GM12878 (cell line): ENCODE measurements at regions not wholly inside any gene's neighbourhood (a gene's known extent, or its start where the extent isn't known, plus 50 kb on each side); places are given as distances from the start of the nearest gene placed in this dataset.

Experiments used
- ATAC-seq: fragments of 200-7000 bp; cut with Tn5 transposase; 3 replicates; pipeline ENCODE4 v1.9.1; 2020; ENCODE audit warnings: mild to moderate bottlenecking, moderate library complexity
- BruUV-seq: library from RNA; stranded (reverse); fragments of 400-500 nt; replicated peaks from 2 replicates; lab custom pipeline; 2021; lab: Mats Ljungman, UMichigan
- CTCF ChIA-PET: fragments of 300-600 bp; sonication (Branson Sonifier 250); formaldehyde crosslinking; extraction: SDS; loops from one replicate; lab custom pipeline; 2021; ENCODE audit warnings: inconsistent platforms; lab: Yijun Ruan, JAX
- POLR2A ChIA-PET: fragments of 350-600 bp; formaldehyde crosslinking; extraction: SDS; loops from one replicate; lab custom pipeline; 2021; ENCODE audit warnings: inconsistent platforms; lab: Charles Lee
- RAD21 ChIA-PET: fragments of 300-600 bp; sonication (Branson Sonifier 250); formaldehyde crosslinking; loops from one replicate; lab custom pipeline; 2023; ENCODE audit warnings: antibody characterized with exemption; ENCODE audit not compliant: unreplicated experiment; lab: Charles Lee
- SMC1A ChIA-PET: fragments of 300-600 bp; sonication (Branson Sonifier 250); formaldehyde crosslinking; loops from one replicate; lab custom pipeline; 2023; ENCODE audit not compliant: unreplicated experiment, uncharacterized antibody; lab: Charles Lee
- DNase-seq: peaks from one replicate; pipeline ENCODE4 v3.0.0-alpha.2; 2011; ENCODE audit warnings: low read depth, low spot score
- FAIRE-seq: peaks from 3 replicates; lab custom pipeline; 2011; peaks lifted over from hg19 to GRCh38; lab: Jason Lieb, UNC
- H2AFZ ChIP-seq: 2 replicates; pipeline ENCODE4 v1.6.0; 2011; ENCODE audit warnings: low read depth, low read length, control low read depth; ENCODE audit not compliant: control insufficient read depth
- H3K27ac ChIP-seq: 2 replicates; pipeline ENCODE4 v1.5.1; 2011; ENCODE audit warnings: control low read depth; ENCODE audit not compliant: control insufficient read depth, insufficient read depth
- H3K27me3 ChIP-seq, 2 experiments: replicated peaks in 1 of 2; 2 replicates each; pipeline versions ENCODE4 v1.6.0 to v1.6.1; 2011; ENCODE audit warnings: low read length in 1 of 2; ENCODE audit not compliant: control insufficient read depth in 2 of 2, insufficient read depth in 2 of 2
- H3K36me3 ChIP-seq, 2 experiments: 2 replicates each; pipeline ENCODE4 v1.5.1; 2011; ENCODE audit warnings: low read length in 1 of 2; ENCODE audit not compliant: control insufficient read depth in 2 of 2, insufficient read depth in 2 of 2
- H3K4me1 ChIP-seq: 2 replicates; pipeline ENCODE4 v1.6.1; 2011; ENCODE audit warnings: mild to moderate bottlenecking, low read length, moderate library complexity, mixed read lengths; ENCODE audit not compliant: control insufficient read depth, insufficient read depth
- H3K4me2 ChIP-seq: 2 replicates; pipeline ENCODE4 v1.6.0; 2011; ENCODE audit warnings: control low read depth; ENCODE audit not compliant: control insufficient read depth, insufficient read depth
- H3K4me3 ChIP-seq: fragments of 200-600 bp; sonication (generic); 2 replicates; pipeline ENCODE4 v1.5.1; 2016
- H3K79me2 ChIP-seq: 2 replicates; pipeline ENCODE4 v1.6.0; 2011; ENCODE audit warnings: low read length; ENCODE audit not compliant: control insufficient read depth, insufficient read depth
- H3K9ac ChIP-seq: 2 replicates; pipeline ENCODE4 v1.8.0; 2011; ENCODE audit warnings: low read length, control low read depth, mixed read lengths; ENCODE audit not compliant: control insufficient read depth, insufficient read depth
- H3K9me3 ChIP-seq: replicated peaks from 3 replicates; pipeline ENCODE4 v1.5.1; 2011; ENCODE audit warnings: mild to moderate bottlenecking, low read length; ENCODE audit not compliant: control insufficient read depth, insufficient read depth
- H4K20me1 ChIP-seq: 2 replicates; pipeline ENCODE4 v1.6.0; 2011; ENCODE audit not compliant: control insufficient read depth, insufficient read depth
- BACH1 ChIP-seq: fragments of 450-650 bp; IDR thresholded peaks from 2 replicates; pipeline ENCODE4 v1.6.1; 2017; ENCODE audit warnings: mild to moderate bottlenecking, borderline replicate concordance
- ESRRA ChIP-seq: IDR thresholded peaks from 2 replicates; pipeline ENCODE4 v1.6.1; 2012; ENCODE audit warnings: mild to moderate bottlenecking, low read length, improper control_type of control experiment
- ETV6 ChIP-seq, 2 experiments: fragments of 450-650 bp in 1 of 2; IDR thresholded peaks in 1 of 2; conservative IDR thresholded peaks in 1 of 2; 2 replicates each; pipeline ENCODE4 v1.6.1; 2014; ENCODE audit warnings: antibody characterized with exemption in 1 of 2, borderline replicate concordance in 1 of 2, low read depth in 1 of 2, mild to moderate bottlenecking in 1 of 2, moderate library complexity in 1 of 2
- GATAD2B ChIP-seq: fragments of 450-650 bp; conservative IDR thresholded peaks from 2 replicates; pipeline ENCODE4 v1.6.1; 2017; ENCODE audit warnings: low read depth, mild to moderate bottlenecking, moderate library complexity
- IRF4 ChIP-seq: IDR thresholded peaks from 2 replicates; pipeline ENCODE4 v1.6.1; 2011; ENCODE audit warnings: low read depth, low read length
- KLF5 ChIP-seq: fragments of 450-650 bp; IDR thresholded peaks from 2 replicates; pipeline ENCODE4 v1.6.1; 2014; ENCODE audit warnings: mild to moderate bottlenecking; ENCODE audit not compliant: partially characterized antibody
- NR2C2 ChIP-seq: IDR thresholded peaks from 2 replicates; pipeline ENCODE4 v1.6.1; 2011; ENCODE audit warnings: borderline replicate concordance, low read depth; ENCODE audit not compliant: control insufficient read depth, insufficient read length
- RELA ChIP-seq: fragments of 450-650 bp; IDR thresholded peaks from 2 replicates; pipeline ENCODE4 v1.8.0; 2014; ENCODE audit warnings: borderline replicate concordance; ENCODE audit not compliant: partially characterized antibody
- WGBS: methylation state at CpG from one replicate; pipeline ENCODE4 v1.1.6; 2016; ENCODE audit warnings: low lambda C conversion rate; ENCODE audit not compliant: insufficient replicate concordance, insufficient coverage; ENCODE audit errors: missing lambda C conversion rate; 5-methylcytosine and 5-hydroxymethylcytosine counted together
- in situ Hi-C: fragments of 300-500 bp; cut with MboI; formaldehyde crosslinking; loops from 9 replicates; pipeline ENCODE4 v1.14.3; 2018; ENCODE audit warnings: mixed read lengths
- intact Hi-C: fragments of 100-400 bp; cut with micrococcal nuclease; formaldehyde crosslinking; loops from one replicate; pipeline ENCODE4 v1.14.2; 2022; ENCODE audit not compliant: unreplicated experiment
- TF ChIP-seq, protein P1 (sequence below): fragments of 450-650 bp; IDR thresholded peaks from 2 replicates; pipeline ENCODE4 v1.6.1; 2018; ENCODE audit warnings: mild to moderate bottlenecking, low read depth, moderate library complexity; ENCODE audit not compliant: partially characterized antibody
- TF ChIP-seq, protein P2 (sequence below): fragments of 450-650 bp; IDR thresholded peaks from 2 replicates; pipeline ENCODE4 v1.6.1; 2018; ENCODE audit warnings: borderline replicate concordance, mild to moderate bottlenecking; ENCODE audit not compliant: partially characterized antibody
- TF ChIP-seq, protein P3 (sequence below): fragments of 450-650 bp; IDR thresholded peaks from 2 replicates; pipeline ENCODE4 v1.6.1; 2017; ENCODE audit warnings: low read depth, mild to moderate bottlenecking, moderate library complexity
- TF ChIP-seq, protein P4 (sequence below): fragments of 450-650 bp; IDR thresholded peaks from 2 replicates; pipeline ENCODE4 v1.6.1; 2017; ENCODE audit warnings: borderline replicate concordance

DNA sequence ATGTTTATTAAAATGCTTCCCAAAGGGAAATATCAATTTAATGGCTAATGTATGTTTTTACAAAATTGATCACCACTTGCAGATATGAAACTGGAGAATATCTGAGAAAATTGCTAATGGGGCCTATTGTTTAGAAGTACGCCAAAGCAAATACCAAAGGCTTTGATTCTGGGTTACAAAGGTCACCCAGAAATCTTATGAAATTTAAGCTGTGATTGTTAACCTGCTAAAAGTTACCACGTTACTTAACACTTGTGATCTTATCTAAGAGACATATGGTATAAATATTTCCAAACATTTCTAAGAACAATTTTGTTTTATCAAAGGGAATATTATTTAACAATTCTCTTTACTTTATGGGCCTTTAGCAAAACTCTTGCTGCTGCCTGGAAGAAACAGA lies 383.3 kb downstream of the TFAP2A start:
- DNase-seq = no peak
- in situ Hi-C loops (loop anchor here (5.0 kb wide), 1 partner anchor 406 kb away; no protein-coding TSS in a partner anchor), intact Hi-C loops (loop anchor here (2.0 kb wide), 1 partner anchor 397 kb away; no protein-coding TSS in a partner anchor)
- POLR2A ChIA-PET = no interaction called here
- CTCF ChIA-PET = interaction anchor here (1.1 to 3.3 kb wide), 4 partner anchors 22 to 406 kb away, joined by 3 to 41 read pairs (median 8); no protein-coding TSS in a partner anchor
- TF ChIP-seq GATAD2B (no peak), RELA (no peak), IRF4 (no peak), BACH1 (no peak), ESRRA (no peak), ETV6 (conservative IDR thresholded peaks at IDR 0.05 in 1 of 2, IDR thresholded peaks at IDR 0.05 in 1 of 2; ENCODE audit: borderline replicate concordance in 1 of 2, low read depth in 1 of 2) (no peak), NR2C2 (no peak), KLF5 (no peak)
- TF ChIP-seq, protein P1, sequence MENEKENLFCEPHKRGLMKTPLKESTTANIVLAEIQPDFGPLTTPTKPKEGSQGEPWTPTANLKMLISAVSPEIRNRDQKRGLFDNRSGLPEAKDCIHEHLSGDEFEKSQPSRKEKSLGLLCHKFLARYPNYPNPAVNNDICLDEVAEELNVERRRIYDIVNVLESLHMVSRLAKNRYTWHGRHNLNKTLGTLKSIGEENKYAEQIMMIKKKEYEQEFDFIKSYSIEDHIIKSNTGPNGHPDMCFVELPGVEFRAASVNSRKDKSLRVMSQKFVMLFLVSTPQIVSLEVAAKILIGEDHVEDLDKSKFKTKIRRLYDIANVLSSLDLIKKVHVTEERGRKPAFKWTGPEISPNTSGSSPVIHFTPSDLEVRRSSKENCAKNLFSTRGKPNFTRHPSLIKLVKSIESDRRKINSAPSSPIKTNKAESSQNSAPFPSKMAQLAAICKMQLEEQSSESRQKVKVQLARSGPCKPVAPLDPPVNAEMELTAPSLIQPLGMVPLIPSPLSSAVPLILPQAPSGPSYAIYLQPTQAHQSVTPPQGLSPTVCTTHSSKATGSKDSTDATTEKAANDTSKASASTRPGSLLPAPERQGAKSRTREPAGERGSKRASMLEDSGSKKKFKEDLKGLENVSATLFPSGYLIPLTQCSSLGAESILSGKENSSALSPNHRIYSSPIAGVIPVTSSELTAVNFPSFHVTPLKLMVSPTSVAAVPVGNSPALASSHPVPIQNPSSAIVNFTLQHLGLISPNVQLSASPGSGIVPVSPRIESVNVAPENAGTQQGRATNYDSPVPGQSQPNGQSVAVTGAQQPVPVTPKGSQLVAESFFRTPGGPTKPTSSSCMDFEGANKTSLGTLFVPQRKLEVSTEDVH = no peak
- TF ChIP-seq, protein P2, sequence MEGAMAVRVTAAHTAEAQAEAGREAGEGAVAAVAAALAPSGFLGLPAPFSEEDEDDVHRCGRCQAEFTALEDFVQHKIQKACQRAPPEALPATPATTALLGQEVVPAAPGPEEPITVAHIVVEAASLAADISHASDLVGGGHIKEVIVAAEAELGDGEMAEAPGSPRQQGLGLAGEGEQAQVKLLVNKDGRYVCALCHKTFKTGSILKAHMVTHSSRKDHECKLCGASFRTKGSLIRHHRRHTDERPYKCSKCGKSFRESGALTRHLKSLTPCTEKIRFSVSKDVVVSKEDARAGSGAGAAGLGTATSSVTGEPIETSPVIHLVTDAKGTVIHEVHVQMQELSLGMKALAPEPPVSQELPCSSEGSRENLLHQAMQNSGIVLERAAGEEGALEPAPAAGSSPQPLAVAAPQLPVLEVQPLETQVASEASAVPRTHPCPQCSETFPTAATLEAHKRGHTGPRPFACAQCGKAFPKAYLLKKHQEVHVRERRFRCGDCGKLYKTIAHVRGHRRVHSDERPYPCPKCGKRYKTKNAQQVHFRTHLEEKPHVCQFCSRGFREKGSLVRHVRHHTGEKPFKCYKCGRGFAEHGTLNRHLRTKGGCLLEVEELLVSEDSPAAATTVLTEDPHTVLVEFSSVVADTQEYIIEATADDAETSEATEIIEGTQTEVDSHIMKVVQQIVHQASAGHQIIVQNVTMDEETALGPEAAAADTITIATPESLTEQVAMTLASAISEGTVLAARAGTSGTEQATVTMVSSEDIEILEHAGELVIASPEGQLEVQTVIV = no peak
- TF ChIP-seq, protein P3, sequence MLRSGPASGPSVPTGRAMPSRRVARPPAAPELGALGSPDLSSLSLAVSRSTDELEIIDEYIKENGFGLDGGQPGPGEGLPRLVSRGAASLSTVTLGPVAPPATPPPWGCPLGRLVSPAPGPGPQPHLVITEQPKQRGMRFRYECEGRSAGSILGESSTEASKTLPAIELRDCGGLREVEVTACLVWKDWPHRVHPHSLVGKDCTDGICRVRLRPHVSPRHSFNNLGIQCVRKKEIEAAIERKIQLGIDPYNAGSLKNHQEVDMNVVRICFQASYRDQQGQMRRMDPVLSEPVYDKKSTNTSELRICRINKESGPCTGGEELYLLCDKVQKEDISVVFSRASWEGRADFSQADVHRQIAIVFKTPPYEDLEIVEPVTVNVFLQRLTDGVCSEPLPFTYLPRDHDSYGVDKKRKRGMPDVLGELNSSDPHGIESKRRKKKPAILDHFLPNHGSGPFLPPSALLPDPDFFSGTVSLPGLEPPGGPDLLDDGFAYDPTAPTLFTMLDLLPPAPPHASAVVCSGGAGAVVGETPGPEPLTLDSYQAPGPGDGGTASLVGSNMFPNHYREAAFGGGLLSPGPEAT = no peak
- TF ChIP-seq, protein P4, sequence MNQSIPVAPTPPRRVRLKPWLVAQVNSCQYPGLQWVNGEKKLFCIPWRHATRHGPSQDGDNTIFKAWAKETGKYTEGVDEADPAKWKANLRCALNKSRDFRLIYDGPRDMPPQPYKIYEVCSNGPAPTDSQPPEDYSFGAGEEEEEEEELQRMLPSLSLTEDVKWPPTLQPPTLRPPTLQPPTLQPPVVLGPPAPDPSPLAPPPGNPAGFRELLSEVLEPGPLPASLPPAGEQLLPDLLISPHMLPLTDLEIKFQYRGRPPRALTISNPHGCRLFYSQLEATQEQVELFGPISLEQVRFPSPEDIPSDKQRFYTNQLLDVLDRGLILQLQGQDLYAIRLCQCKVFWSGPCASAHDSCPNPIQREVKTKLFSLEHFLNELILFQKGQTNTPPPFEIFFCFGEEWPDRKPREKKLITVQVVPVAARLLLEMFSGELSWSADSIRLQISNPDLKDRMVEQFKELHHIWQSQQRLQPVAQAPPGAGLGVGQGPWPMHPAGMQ = no peak
- FAIRE-seq = no peak
- RAD21 ChIA-PET = interaction anchor here (1.5 kb wide), 1 partner anchor 434 kb away, joined by 4 read pairs; no protein-coding TSS in a partner anchor
- H3K4me1 ChIP-seq = no peaks in the 10 kb centered on the region
- H2AFZ ChIP-seq = no peak overlapping the region
- H3K9ac ChIP-seq = no peak overlapping the region
- H3K79me2 ChIP-seq = no peaks in the 10 kb centered on the region
- no peaks in the 10 kb centered on the region; a peak in 1 of 4 replicates for H3K27me3 ChIP-seq
- H3K27ac ChIP-seq = no peak overlapping the region
- H3K4me2 ChIP-seq = no peak overlapping the region
- WGBS = 53% methylated on average over 2 of the region's 2 CpGs
- H3K36me3 ChIP-seq = no peaks in the 10 kb centered on the region
- H3K4me3 ChIP-seq = no peak overlapping the region
- no peaks in the 10 kb centered on the region for H3K9me3 ChIP-seq
- ATAC-seq = no peak
- SMC1A ChIA-PET = interaction anchor here (3.5 kb wide), 1 partner anchor 398 kb away, joined by 21 read pairs; no protein-coding TSS in a partner anchor
- no peaks in the 10 kb centered on the region for H4K20me1 ChIP-seq
- BruUV-seq = no TSS peak
